PC-9 (cell line): ENCODE measurements at regions not wholly inside any gene's neighbourhood (a gene's known extent, or its start where the extent isn't known, plus 50 kb on each side); places are given as distances from the start of the nearest gene placed in this dataset.

Experiments used
- BruUV-seq: library from RNA; stranded (reverse); fragments of 400-500 nt; replicated peaks from 2 replicates; lab custom pipeline; 2021; lab: Mats Ljungman, UMichigan
- CTCF ChIA-PET: fragments of 300-600 bp; sonication (Branson Sonifier 250); formaldehyde crosslinking; loops from one replicate; lab custom pipeline; 2022; ENCODE audit warnings: antibody characterized with exemption; lab: Charles Lee
- POLR2A ChIA-PET: fragments of 300-600 bp; sonication (Branson Sonifier 250); formaldehyde crosslinking; loops from one replicate; lab custom pipeline; 2022; ENCODE audit warnings: antibody characterized with exemption; ENCODE audit not compliant: unreplicated experiment; lab: Charles Lee
- DNase-seq, 2 experiments: peaks; one replicate each; pipeline versions ENCODE4 v3.0.0 to v3.0.0-alpha.2; 2015 to 2022; ENCODE audit warnings: mixed read lengths in 1 of 2
- H2AFZ ChIP-seq: fragments of 200-600 bp; sonication (generic); 2 replicates; pipeline ENCODE4 v1.8.1; 2017; ENCODE audit warnings: antibody characterized with exemption
- H3F3A ChIP-seq: fragments of 200-600 bp; sonication (generic); 2 replicates; pipeline ENCODE4 v1.8.1; 2017; ENCODE audit warnings: antibody characterized with exemption, mild to moderate bottlenecking, low read depth; ENCODE audit not compliant: insufficient read depth
- H3K27ac ChIP-seq: fragments of 200-600 bp; sonication (generic); 2 replicates; pipeline ENCODE4 v1.6.1; 2016; ENCODE audit warnings: mixed run types
- H3K27me3 ChIP-seq: fragments of 200-600 bp; sonication (generic); 2 replicates; pipeline ENCODE4 v1.6.1; 2016; ENCODE audit warnings: low read depth, mixed run types; ENCODE audit not compliant: insufficient read depth
- H3K36me3 ChIP-seq: fragments of 200-600 bp; sonication (generic); 2 replicates; pipeline ENCODE4 v1.6.1; 2016; ENCODE audit warnings: low read depth, mixed run types
- H3K4me1 ChIP-seq: fragments of 200-600 bp; sonication (generic); replicated peaks from 2 replicates; pipeline ENCODE4 v1.6.1; 2016; ENCODE audit warnings: mixed run types; ENCODE audit not compliant: insufficient read depth
- H3K4me2 ChIP-seq: fragments of 200-600 bp; sonication (generic); 2 replicates; pipeline ENCODE4 v1.6.1; 2017; ENCODE audit warnings: mixed run types
- H3K4me3 ChIP-seq: fragments of 200-600 bp; sonication (generic); 2 replicates; pipeline ENCODE4 v1.6.1; 2016; ENCODE audit warnings: mixed run types
- H3K79me2 ChIP-seq: fragments of 200-600 bp; sonication (generic); 2 replicates; pipeline ENCODE4 v1.6.1; 2017; ENCODE audit warnings: low read depth, mixed run types
- H3K9me2 ChIP-seq: fragments of 200-600 bp; sonication (generic); 2 replicates; pipeline ENCODE4 v1.8.1; 2017; ENCODE audit warnings: mild to moderate bottlenecking; ENCODE audit not compliant: insufficient read depth
- H3K9me3 ChIP-seq: fragments of 200-600 bp; sonication (generic); 2 replicates; pipeline ENCODE4 v1.8.1; 2016; ENCODE audit warnings: low read depth; ENCODE audit not compliant: insufficient read depth
- H4K20me1 ChIP-seq: fragments of 200-600 bp; sonication (generic); 2 replicates; pipeline ENCODE4 v1.8.1; 2017; ENCODE audit not compliant: insufficient read depth
- CTCF ChIP-seq: fragments of 200-600 bp; sonication (generic); conservative IDR thresholded peaks from 2 replicates; pipeline ENCODE4 v1.6.1; 2017; ENCODE audit warnings: mixed run types, antibody characterized with exemption, mild to moderate bottlenecking, moderate library complexity
- EZH2 ChIP-seq: fragments of 200-600 bp; sonication (generic); IDR thresholded peaks from 2 replicates; pipeline ENCODE4 v1.8.0; 2017; ENCODE audit warnings: antibody characterized with exemption, low read depth
- intact Hi-C: fragments of 100-400 bp; cut with micrococcal nuclease; formaldehyde crosslinking; loops from one replicate; pipeline ENCODE4 v1.10.0; 2022; ENCODE audit not compliant: unreplicated experiment

GRCh38 chr2:216781709-216782108 is 78.2 kb downstream of the TNP1 start:
- no TSS peak for BruUV-seq
- no peaks in the 10 kb centered on the region; the same call in 1 of the 2 replicates for H3F3A ChIP-seq
- H3K27ac ChIP-seq: no peak overlapping the region
- H2AFZ ChIP-seq: no peak overlapping the region
- no peak overlapping the region for H3K4me2 ChIP-seq
- ChIA-PET POLR2A (no interaction called here), CTCF (no interaction called here)
- H3K79me2 ChIP-seq: no peaks in the 10 kb centered on the region
- intact Hi-C loops: no loop called here
- H3K9me2 ChIP-seq: no peaks in the 10 kb centered on the region
- H3K27me3 ChIP-seq: no peaks in the 10 kb centered on the region
- H3K9me3 ChIP-seq: 0 out of 2 replicates have a peak, but pooled peaks cover 6% of the 10 kb centered on the region
- H4K20me1 ChIP-seq: no peaks in the 10 kb centered on the region
- H3K36me3 ChIP-seq: no peaks in the 10 kb centered on the region
- no peak for DNase-seq
- no peaks in the 10 kb centered on the region for H3K4me1 ChIP-seq
- TF ChIP-seq EZH2 (no peak), CTCF (no peak)
- no peak overlapping the region for H3K4me3 ChIP-seq

GRCh38 chr2:216780843-216781242 is 79.0 kb downstream of the TNP1 start:
- Histone ChIP-seq H3K9me2 (no peaks in the 10 kb centered on the region), H3K27ac (no peak overlapping the region), H3K79me2 (no peaks in the 10 kb centered on the region), H3K4me3 (no peak overlapping the region), H3F3A (no peaks in the 10 kb centered on the region; the same call in 1 of the 2 replicates), H3K36me3 (no peaks in the 10 kb centered on the region), H3K9me3 (0 out of 2 replicates have a peak, but pooled peaks cover 6% of the 10 kb centered on the region), H3K27me3 (no peaks in the 10 kb centered on the region), H3K4me1 (no peaks in the 10 kb centered on the region), H4K20me1 (no peaks in the 10 kb centered on the region), H2AFZ (no peak overlapping the region), H3K4me2 (no peak overlapping the region)
- intact Hi-C loops: no loop called here
- CTCF ChIA-PET: no interaction called here
- TF ChIP-seq EZH2 (no peak), CTCF (no peak)
- DNase-seq: no peak
- BruUV-seq: no TSS peak
- POLR2A ChIA-PET: no interaction called here

GRCh38 chr2:216777637-216778273 is 82.1 kb downstream of the TNP1 start:
- no peaks in the 10 kb centered on the region for H4K20me1 ChIP-seq
- ChIA-PET POLR2A (no interaction called here), CTCF (no interaction called here)
- no TSS peak for BruUV-seq
- H3K9me3 ChIP-seq: 0 out of 2 replicates have a peak, but pooled peaks cover 6% of the 10 kb centered on the region
- no peak overlapping the region for H3K4me3 ChIP-seq
- no peaks in the 10 kb centered on the region for H3K36me3 ChIP-seq
- no peak for TF ChIP-seq EZH2
- peak; percentile 61 for TF ChIP-seq CTCF
- no peak overlapping the region for H3K4me2 ChIP-seq
- no peaks in the 10 kb centered on the region for H3K27me3 ChIP-seq
- H2AFZ ChIP-seq: no peak overlapping the region
- no peaks in the 10 kb centered on the region for H3K9me2 ChIP-seq
- peak; percentile 21 to 57 for DNase-seq
- peaks cover 13% of the 10 kb centered on the region for H3K4me1 ChIP-seq
- no peaks in the 10 kb centered on the region; the same call in 1 of the 2 replicates for H3F3A ChIP-seq
- H3K79me2 ChIP-seq: no peaks in the 10 kb centered on the region
- intact Hi-C loops: loop anchor here (5.0 to 10.0 kb wide), 3 partner anchors 80 to 737 kb away; partner anchors contain the start of gene IGFBP5
- H3K27ac ChIP-seq: no peak overlapping the region
